PC-9 (cell line): ENCODE measurements at regions not wholly inside any gene's neighbourhood (a gene's known extent, or its start where the extent isn't known, plus 50 kb on each side); places are given as distances from the start of the nearest gene placed in this dataset.

Source experiments
- BruUV-seq: library from RNA; stranded (reverse); fragments of 400-500 nt; replicated peaks from 2 replicates; lab custom pipeline; 2021; lab: Mats Ljungman, UMichigan
- CTCF ChIA-PET: fragments of 300-600 bp; sonication (Branson Sonifier 250); formaldehyde crosslinking; loops from one replicate; lab custom pipeline; 2022; ENCODE audit warnings: antibody characterized with exemption; lab: Charles Lee
- POLR2A ChIA-PET: fragments of 300-600 bp; sonication (Branson Sonifier 250); formaldehyde crosslinking; loops from one replicate; lab custom pipeline; 2022; ENCODE audit warnings: antibody characterized with exemption; ENCODE audit not compliant: unreplicated experiment; lab: Charles Lee
- DNase-seq, 2 experiments: peaks; one replicate each; pipeline versions ENCODE4 v3.0.0 to v3.0.0-alpha.2; 2015 to 2022; ENCODE audit warnings: mixed read lengths in 1 of 2
- H2AFZ ChIP-seq: fragments of 200-600 bp; sonication (generic); 2 replicates; pipeline ENCODE4 v1.8.1; 2017; ENCODE audit warnings: antibody characterized with exemption
- H3F3A ChIP-seq: fragments of 200-600 bp; sonication (generic); 2 replicates; pipeline ENCODE4 v1.8.1; 2017; ENCODE audit warnings: antibody characterized with exemption, mild to moderate bottlenecking, low read depth; ENCODE audit not compliant: insufficient read depth
- H3K27ac ChIP-seq: fragments of 200-600 bp; sonication (generic); 2 replicates; pipeline ENCODE4 v1.6.1; 2016; ENCODE audit warnings: mixed run types
- H3K27me3 ChIP-seq: fragments of 200-600 bp; sonication (generic); 2 replicates; pipeline ENCODE4 v1.6.1; 2016; ENCODE audit warnings: low read depth, mixed run types; ENCODE audit not compliant: insufficient read depth
- H3K36me3 ChIP-seq: fragments of 200-600 bp; sonication (generic); 2 replicates; pipeline ENCODE4 v1.6.1; 2016; ENCODE audit warnings: low read depth, mixed run types
- H3K4me1 ChIP-seq: fragments of 200-600 bp; sonication (generic); replicated peaks from 2 replicates; pipeline ENCODE4 v1.6.1; 2016; ENCODE audit warnings: mixed run types; ENCODE audit not compliant: insufficient read depth
- H3K4me2 ChIP-seq: fragments of 200-600 bp; sonication (generic); 2 replicates; pipeline ENCODE4 v1.6.1; 2017; ENCODE audit warnings: mixed run types
- H3K4me3 ChIP-seq: fragments of 200-600 bp; sonication (generic); 2 replicates; pipeline ENCODE4 v1.6.1; 2016; ENCODE audit warnings: mixed run types
- H3K79me2 ChIP-seq: fragments of 200-600 bp; sonication (generic); 2 replicates; pipeline ENCODE4 v1.6.1; 2017; ENCODE audit warnings: low read depth, mixed run types
- H3K9me2 ChIP-seq: fragments of 200-600 bp; sonication (generic); 2 replicates; pipeline ENCODE4 v1.8.1; 2017; ENCODE audit warnings: mild to moderate bottlenecking; ENCODE audit not compliant: insufficient read depth
- H3K9me3 ChIP-seq: fragments of 200-600 bp; sonication (generic); 2 replicates; pipeline ENCODE4 v1.8.1; 2016; ENCODE audit warnings: low read depth; ENCODE audit not compliant: insufficient read depth
- H4K20me1 ChIP-seq: fragments of 200-600 bp; sonication (generic); 2 replicates; pipeline ENCODE4 v1.8.1; 2017; ENCODE audit not compliant: insufficient read depth
- CTCF ChIP-seq: fragments of 200-600 bp; sonication (generic); conservative IDR thresholded peaks from 2 replicates; pipeline ENCODE4 v1.6.1; 2017; ENCODE audit warnings: mixed run types, antibody characterized with exemption, mild to moderate bottlenecking, moderate library complexity
- EZH2 ChIP-seq: fragments of 200-600 bp; sonication (generic); IDR thresholded peaks from 2 replicates; pipeline ENCODE4 v1.8.0; 2017; ENCODE audit warnings: antibody characterized with exemption, low read depth
- intact Hi-C: fragments of 100-400 bp; cut with micrococcal nuclease; formaldehyde crosslinking; loops from one replicate; pipeline ENCODE4 v1.10.0; 2022; ENCODE audit not compliant: unreplicated experiment

- no peaks in the 10 kb centered on the region for H3F3A ChIP-seq
- H3K4me3 ChIP-seq: no peak overlapping the region
- H3K36me3 ChIP-seq: no peaks in the 10 kb centered on the region
- TF ChIP-seq CTCF: no peak
- no peak for TF ChIP-seq EZH2
- H2AFZ ChIP-seq: no peak overlapping the region
- ChIA-PET CTCF (no interaction called here), POLR2A (no interaction called here)
- no peaks in the 10 kb centered on the region for H4K20me1 ChIP-seq
- no peaks in the 10 kb centered on the region for H3K79me2 ChIP-seq
- peaks cover 7% of the 10 kb centered on the region; the same call in 1 of the 2 replicates for H3K9me2 ChIP-seq
- intact Hi-C loops: no loop called here
- no peak overlapping the region for H3K27ac ChIP-seq
- H3K4me1 ChIP-seq: no peaks in the 10 kb centered on the region
- no peak for DNase-seq
- no peak overlapping the region for H3K4me2 ChIP-seq
- H3K9me3 ChIP-seq: no peaks in the 10 kb centered on the region
- peaks cover 57% of the 10 kb centered on the region for H3K27me3 ChIP-seq
- no TSS peak for BruUV-seq
These were observed 236.1 kb upstream of the GLI3 start for GRCh38 chr7:42473099-42473498.

DNA sequence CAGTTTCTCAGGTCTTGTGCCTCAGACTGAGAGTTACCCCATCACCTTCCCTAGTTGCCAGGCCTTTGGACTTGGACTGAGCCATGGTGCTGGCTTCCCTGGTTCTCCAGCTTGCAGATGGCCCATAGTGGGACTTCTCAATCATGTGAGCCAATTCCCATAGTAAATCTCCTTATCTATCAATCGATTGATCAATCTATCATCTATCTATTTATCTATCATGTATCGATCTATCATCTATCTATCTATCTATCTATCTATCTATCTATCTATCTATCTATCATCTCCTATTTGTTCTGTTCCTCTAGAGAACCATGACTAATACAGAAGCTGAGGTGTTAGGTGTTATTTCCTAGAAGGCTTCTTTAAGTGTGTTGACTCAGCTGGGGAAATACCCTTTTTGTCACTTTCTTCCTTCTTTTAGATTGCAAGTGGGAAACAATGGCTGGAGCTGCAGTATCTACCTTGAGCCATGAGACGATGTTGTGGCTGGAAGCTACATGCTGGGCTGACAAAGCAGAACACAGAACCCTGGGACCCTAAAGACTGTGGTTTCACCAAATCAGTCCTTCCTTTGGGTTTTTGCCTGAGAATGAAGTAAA is 234.7 kb upstream of the GLI3 start:
- H4K20me1 ChIP-seq: no peaks in the 10 kb centered on the region
- peaks cover 7% of the 10 kb centered on the region; the same call in 1 of the 2 replicates for H3K9me2 ChIP-seq
- H3K27me3 ChIP-seq: peaks cover 67% of the 10 kb centered on the region
- no TSS peak for BruUV-seq
- H2AFZ ChIP-seq: no peak overlapping the region
- ChIA-PET POLR2A (no interaction called here), CTCF (no interaction called here)
- no peaks in the 10 kb centered on the region for H3K4me1 ChIP-seq
- H3F3A ChIP-seq: no peaks in the 10 kb centered on the region
- no peak overlapping the region for H3K4me3 ChIP-seq
- intact Hi-C loops: no loop called here
- no peak overlapping the region for H3K4me2 ChIP-seq
- no peaks in the 10 kb centered on the region for H3K9me3 ChIP-seq
- TF ChIP-seq EZH2: no peak
- TF ChIP-seq CTCF: no peak
- H3K79me2 ChIP-seq: no peaks in the 10 kb centered on the region
- H3K27ac ChIP-seq: no peak overlapping the region
- no peaks in the 10 kb centered on the region for H3K36me3 ChIP-seq
- DNase-seq: no peak

GRCh38 chr7:42469341-42469740 is 232.3 kb upstream of the GLI3 start:
- TF ChIP-seq CTCF (no peak), EZH2 (no peak)
- Histone ChIP-seq H3K9me3 (no peaks in the 10 kb centered on the region), H3K4me2 (no peak overlapping the region), H3K27ac (no peak overlapping the region), H3K4me1 (no peaks in the 10 kb centered on the region), H3K4me3 (no peak overlapping the region), H4K20me1 (no peaks in the 10 kb centered on the region), H3F3A (no peaks in the 10 kb centered on the region), H3K36me3 (no peaks in the 10 kb centered on the region), H3K9me2 (peaks cover 7% of the 10 kb centered on the region; the same call in 1 of the 2 replicates), H3K27me3 (peaks cover 57% of the 10 kb centered on the region), H3K79me2 (no peaks in the 10 kb centered on the region), H2AFZ (peak overlapping the region; percentile 28; the same call in 1 of the 2 replicates)
- intact Hi-C loops: no loop called here
- no peak for DNase-seq
- no TSS peak for BruUV-seq
- ChIA-PET CTCF (no interaction called here), POLR2A (no interaction called here)
